CD4-positive, CD25-positive, alpha-beta regulatory T cell (primary cell): ENCODE measurements at regions not wholly inside any gene's neighbourhood (a gene's known extent, or its start where the extent isn't known, plus 50 kb on each side); places are given as distances from the start of the nearest gene placed in this dataset.

Source experiments
- ATAC-seq, 2 donors: fragments of 150-1000 bp; cut with Tn5 transposase; one replicate each; pipeline ENCODE4 v1.10.0; 2021; ENCODE audit warnings: low read depth in 2 of 2, moderate number of reproducible peaks in 2 of 2, moderate library complexity in 1 of 2
- DNase-seq, 3 donors: peaks; one replicate each; pipeline versions ENCODE4 v3.0.0 to v3.0.0-alpha.2; 2012 to 2022; ENCODE audit warnings: mixed read lengths in 1 of 3
- H3K27ac ChIP-seq: one replicate; pipeline ENCODE4 v1.7.0; 2013; ENCODE audit warnings: mild to moderate bottlenecking, low read length; ENCODE audit not compliant: insufficient read depth, poor library complexity, severe bottlenecking
- H3K27me3 ChIP-seq: one replicate; pipeline ENCODE4 v1.7.0; 2013; ENCODE audit warnings: low read length; ENCODE audit not compliant: control insufficient read depth, insufficient read depth
- H3K36me3 ChIP-seq: one replicate; pipeline ENCODE4 v1.7.0; 2013; ENCODE audit warnings: mild to moderate bottlenecking, low read length, moderate library complexity; ENCODE audit not compliant: control insufficient read depth, insufficient read depth
- H3K4me1 ChIP-seq: 2 replicates; pipeline ENCODE4 v1.7.0; 2013; ENCODE audit warnings: mild to moderate bottlenecking, low read length; ENCODE audit not compliant: insufficient read depth, control insufficient read depth, poor library complexity, severe bottlenecking
- H3K4me3 ChIP-seq: one replicate; pipeline ENCODE4 v1.7.0; 2013; ENCODE audit warnings: low read depth, mild to moderate bottlenecking, low read length, moderate library complexity
- H3K9me3 ChIP-seq, 2 experiments: 1 replicate in 1 of 2; 2 replicates in 1 of 2; pipeline ENCODE4 v1.7.0; 2013; ENCODE audit warnings: low read length in 2 of 2, mild to moderate bottlenecking in 1 of 2, moderate library complexity in 1 of 2; ENCODE audit not compliant: control insufficient read depth in 2 of 2
- H3K27ac Mint-ChIP-seq, 3 donors: one replicate each; pipeline ENCODE4 v1.8.0; 2020 to 2022; ENCODE audit warnings: mild to moderate bottlenecking in 3 of 3, mixed read lengths in 3 of 3, moderate library complexity in 2 of 3
- H3K27me3 Mint-ChIP-seq: one replicate; pipeline ENCODE4 v1.8.0; 2022; ENCODE audit warnings: mild to moderate bottlenecking, mixed read lengths
- H3K36me3 Mint-ChIP-seq: one replicate; pipeline ENCODE4 v1.8.0; 2020; ENCODE audit warnings: mixed read lengths
- H3K4me1 Mint-ChIP-seq, 4 donors: one replicate each; pipeline ENCODE4 v1.8.0; 2020 to 2022; ENCODE audit warnings: mixed read lengths in 4 of 4, mild to moderate bottlenecking in 1 of 4
- H3K4me3 Mint-ChIP-seq, 4 donors: one replicate each; pipeline ENCODE4 v1.8.0; 2020 to 2022; ENCODE audit warnings: mild to moderate bottlenecking in 4 of 4, mixed read lengths in 4 of 4, moderate library complexity in 3 of 4
- H3K9me3 Mint-ChIP-seq, 7 donors: one replicate each; pipeline ENCODE4 v1.8.0; 2020 to 2022; ENCODE audit warnings: mixed read lengths in 7 of 7, mild to moderate bottlenecking in 3 of 7, moderate library complexity in 2 of 7

- Mint-ChIP-seq H3K9me3 (peaks cover 0 to 3% (median 0%) of the 10 kb centered on the region in 7 donors), H3K4me1 (peaks cover 0 to 4% (median 4%) of the 10 kb centered on the region in 4 donors), H3K27ac (no peak overlapping the region), H3K4me3 (no peak overlapping the region), H3K36me3 (no peaks in the 10 kb centered on the region), H3K27me3 (peaks cover 22% of the 10 kb centered on the region)
- Histone ChIP-seq H3K4me3 (no peak overlapping the region), H3K36me3 (no peaks in the 10 kb centered on the region), H3K27me3 (peaks cover 4% of the 10 kb centered on the region), H3K9me3 (no peaks in the 10 kb centered on the region), H3K27ac (no peak overlapping the region), H3K4me1 (peaks cover 4% of the 10 kb centered on the region)
- ATAC-seq (no peak), DNase-seq (no peak)
These were observed 167.0 kb downstream of the MRM1 start for GRCh38 chr17:36768394-36768793.

DNA sequence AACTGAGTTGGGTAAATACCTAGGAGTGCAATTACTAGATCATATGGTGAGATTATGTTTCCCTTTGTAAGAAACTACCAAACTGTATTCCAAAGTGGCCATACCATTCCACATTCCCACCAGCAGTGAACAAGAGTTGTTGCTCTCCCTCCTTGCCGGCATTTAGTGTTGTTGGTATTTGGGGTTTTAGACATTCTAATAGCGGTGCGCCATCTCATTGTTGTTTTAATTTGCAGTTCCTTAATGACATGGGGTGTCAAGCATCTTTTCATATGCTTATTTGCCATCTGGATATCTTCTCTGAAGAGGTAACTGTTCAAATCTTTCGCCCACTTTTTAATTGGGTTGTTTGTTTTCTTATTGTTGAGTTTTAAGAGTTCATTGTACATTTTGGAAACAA lies 164.2 kb upstream of the LHX1 start:
- no peak overlapping the region for H3K4me3 ChIP-seq
- no peaks in the 10 kb centered on the region for H3K9me3 ChIP-seq
- H3K36me3 ChIP-seq: no peaks in the 10 kb centered on the region
- Mint-ChIP-seq H3K27me3 (peaks cover 26% of the 10 kb centered on the region), H3K27ac (no peak overlapping the region), H3K4me3 (no peak overlapping the region), H3K9me3 (peaks cover 0 to 2% (median 0%) of the 10 kb centered on the region in 7 donors), H3K36me3 (no peaks in the 10 kb centered on the region), H3K4me1 (no peaks in the 10 kb centered on the region)
- peaks cover 8% of the 10 kb centered on the region for H3K27me3 ChIP-seq
- no peak for ATAC-seq
- DNase-seq: no peak
- no peak overlapping the region for H3K27ac ChIP-seq
- H3K4me1 ChIP-seq: no peaks in the 10 kb centered on the region

DNA sequence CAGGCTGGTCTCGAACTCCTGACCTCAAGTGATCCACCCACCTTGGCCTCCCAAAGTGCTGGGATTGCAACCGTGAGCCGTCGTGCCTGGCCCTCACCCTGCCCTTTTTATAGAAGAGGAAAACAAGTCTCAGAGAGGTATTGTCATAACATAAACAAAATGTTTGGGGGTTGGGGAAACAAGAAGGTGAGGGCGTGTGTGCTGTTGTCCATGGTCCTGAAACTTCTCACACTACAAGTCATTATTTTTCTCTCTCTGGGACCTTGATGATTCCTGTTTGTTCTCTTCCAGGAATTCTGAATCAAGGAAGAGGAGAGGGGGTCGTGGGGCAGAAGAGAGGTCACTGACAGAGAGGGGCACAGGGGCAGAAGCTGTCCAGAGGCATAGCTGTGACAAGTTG lies 160.2 kb upstream of the LHX1 start:
- peaks cover 21% of the 10 kb centered on the region for H3K27me3 Mint-ChIP-seq

GRCh38 chr17:36778448-36778847 lies 158.8 kb upstream of the LHX1 start:
- Mint-ChIP-seq H3K4me3 (no peak overlapping the region), H3K36me3 (no peaks in the 10 kb centered on the region), H3K4me1 (no peaks in the 10 kb centered on the region), H3K27me3 (peaks cover 13% of the 10 kb centered on the region), H3K27ac (no peak overlapping the region), H3K9me3 (peaks cover 0 to 6% (median 0%) of the 10 kb centered on the region in 7 donors)
- Histone ChIP-seq H3K9me3 (no peaks in the 10 kb centered on the region), H3K27ac (no peak overlapping the region), H3K36me3 (no peaks in the 10 kb centered on the region), H3K4me1 (no peaks in the 10 kb centered on the region), H3K27me3 (peaks cover 4% of the 10 kb centered on the region), H3K4me3 (no peak overlapping the region)
- ATAC-seq (no peak), DNase-seq (no peak)

More for the DNA sequence above, 160.2 kb upstream of the LHX1 start:
- DNase-seq: no peak
- Histone ChIP-seq H3K4me3 (no peak overlapping the region), H3K27me3 (peaks cover 6% of the 10 kb centered on the region), H3K36me3 (no peaks in the 10 kb centered on the region), H3K9me3 (no peaks in the 10 kb centered on the region), H3K4me1 (no peaks in the 10 kb centered on the region), H3K27ac (no peak overlapping the region)
- ATAC-seq: no peak
- Mint-ChIP-seq H3K27ac (no peak overlapping the region), H3K4me3 (no peak overlapping the region), H3K36me3 (no peaks in the 10 kb centered on the region), H3K9me3 (peaks cover 0 to 6% (median 0%) of the 10 kb centered on the region in 7 donors), H3K4me1 (no peaks in the 10 kb centered on the region)

DNA sequence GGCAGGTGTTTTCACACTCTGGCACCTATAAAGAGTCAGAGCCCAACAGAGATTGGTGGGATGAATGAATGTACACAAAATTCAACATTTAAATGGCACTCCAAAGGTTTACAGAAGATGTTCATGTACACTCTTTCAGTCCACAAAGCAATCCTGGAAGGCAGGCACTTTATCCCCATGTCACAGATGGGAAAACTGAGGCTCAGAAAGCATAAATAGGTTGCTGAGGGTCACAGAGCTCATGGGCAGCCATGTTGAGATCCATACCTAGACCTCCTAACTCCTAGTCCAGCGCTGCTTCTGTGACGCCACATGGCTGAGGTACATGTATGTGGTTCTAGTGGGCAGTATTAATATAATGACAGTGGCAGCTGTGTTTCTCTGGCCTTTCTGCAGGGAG lies 157.7 kb upstream of the LHX1 start:
- H3K27me3 ChIP-seq: no peaks in the 10 kb centered on the region
- H3K27me3 Mint-ChIP-seq: peaks cover 5% of the 10 kb centered on the region

DNA sequence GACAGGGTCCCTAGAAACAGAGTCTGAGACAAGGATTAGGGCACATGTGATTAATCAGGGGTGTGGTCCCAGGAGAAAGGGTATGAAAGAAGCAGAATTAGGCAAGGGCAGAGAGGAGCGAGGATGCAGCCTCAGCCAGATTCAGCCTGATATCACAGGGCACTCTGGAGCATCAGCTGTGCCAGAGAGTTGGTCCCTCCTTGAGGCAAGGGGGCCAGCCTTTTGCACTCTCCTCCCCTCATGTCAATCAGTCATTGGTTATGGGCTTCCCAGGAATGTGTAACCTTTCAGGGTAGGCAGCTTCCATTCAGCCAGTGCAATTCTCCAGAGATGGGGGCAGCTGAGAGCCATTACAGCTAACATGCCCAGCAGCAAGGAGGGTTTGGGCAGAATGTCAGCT lies 152.6 kb upstream of the LHX1 start:
- no peaks in the 10 kb centered on the region for H3K4me1 ChIP-seq
- H3K27me3 ChIP-seq: no peaks in the 10 kb centered on the region
- no peak overlapping the region for H3K4me3 ChIP-seq
- H3K9me3 Mint-ChIP-seq: peaks cover 0 to 4% (median 0%) of the 10 kb centered on the region in 7 donors
- peaks cover 11% of the 10 kb centered on the region for H3K27me3 Mint-ChIP-seq
- H3K36me3 ChIP-seq: no peaks in the 10 kb centered on the region
- H3K9me3 ChIP-seq: no peaks in the 10 kb centered on the region
- H3K4me3 Mint-ChIP-seq: no peak overlapping the region
- no peaks in the 10 kb centered on the region for H3K36me3 Mint-ChIP-seq
- no peak overlapping the region for H3K27ac Mint-ChIP-seq
- DNase-seq: no peak
- no peak for ATAC-seq
- no peak overlapping the region for H3K27ac ChIP-seq
- H3K4me1 Mint-ChIP-seq: no peaks in the 10 kb centered on the region

More for the DNA sequence above, 157.7 kb upstream of the LHX1 start:
- Mint-ChIP-seq H3K9me3 (peaks cover 0 to 6% (median 0%) of the 10 kb centered on the region in 7 donors), H3K36me3 (no peaks in the 10 kb centered on the region), H3K4me1 (no peaks in the 10 kb centered on the region), H3K27ac (no peak overlapping the region), H3K4me3 (no peak overlapping the region)
- Histone ChIP-seq H3K27ac (no peak overlapping the region), H3K4me1 (no peaks in the 10 kb centered on the region), H3K36me3 (no peaks in the 10 kb centered on the region), H3K4me3 (no peak overlapping the region), H3K9me3 (no peaks in the 10 kb centered on the region)
- ATAC-seq (no peak), DNase-seq (no peak)

DNA sequence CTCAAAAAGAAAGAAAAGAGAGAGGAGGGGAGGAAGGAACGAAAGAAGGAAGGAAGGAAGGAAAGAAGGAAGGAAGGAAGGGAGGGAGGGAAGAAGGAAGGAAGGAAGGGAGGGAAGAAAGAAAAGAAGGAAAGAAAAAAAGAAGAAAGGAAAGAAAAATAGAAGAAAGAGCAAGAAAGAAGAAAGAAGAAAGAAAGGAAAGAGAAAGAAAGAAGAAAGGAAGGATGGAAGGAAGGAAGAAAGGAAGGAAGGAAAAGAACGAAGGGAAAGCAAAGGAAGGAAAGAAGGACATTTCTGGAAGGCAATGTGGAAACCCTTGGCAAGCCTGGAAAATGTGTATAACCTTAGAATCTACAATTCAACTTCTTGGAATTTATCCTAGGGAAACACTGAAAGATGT lies 150.4 kb upstream of the LHX1 start:
- H3K4me3 Mint-ChIP-seq: no peak overlapping the region
- H3K27ac Mint-ChIP-seq: no peak overlapping the region
- no peaks in the 10 kb centered on the region for H3K36me3 Mint-ChIP-seq
- no peak for ATAC-seq
- Histone ChIP-seq H3K27me3 (peaks cover 6% of the 10 kb centered on the region), H3K9me3 (no peaks in the 10 kb centered on the region), H3K4me3 (no peak overlapping the region), H3K4me1 (no peaks in the 10 kb centered on the region), H3K36me3 (no peaks in the 10 kb centered on the region), H3K27ac (no peak overlapping the region)
- DNase-seq: no peak
- peaks cover 0 to 1% (median 0%) of the 10 kb centered on the region in 7 donors for H3K9me3 Mint-ChIP-seq
- H3K4me1 Mint-ChIP-seq: peaks cover 0 to 2% (median 0%) of the 10 kb centered on the region in 4 donors
- peaks cover 9% of the 10 kb centered on the region for H3K27me3 Mint-ChIP-seq

DNA sequence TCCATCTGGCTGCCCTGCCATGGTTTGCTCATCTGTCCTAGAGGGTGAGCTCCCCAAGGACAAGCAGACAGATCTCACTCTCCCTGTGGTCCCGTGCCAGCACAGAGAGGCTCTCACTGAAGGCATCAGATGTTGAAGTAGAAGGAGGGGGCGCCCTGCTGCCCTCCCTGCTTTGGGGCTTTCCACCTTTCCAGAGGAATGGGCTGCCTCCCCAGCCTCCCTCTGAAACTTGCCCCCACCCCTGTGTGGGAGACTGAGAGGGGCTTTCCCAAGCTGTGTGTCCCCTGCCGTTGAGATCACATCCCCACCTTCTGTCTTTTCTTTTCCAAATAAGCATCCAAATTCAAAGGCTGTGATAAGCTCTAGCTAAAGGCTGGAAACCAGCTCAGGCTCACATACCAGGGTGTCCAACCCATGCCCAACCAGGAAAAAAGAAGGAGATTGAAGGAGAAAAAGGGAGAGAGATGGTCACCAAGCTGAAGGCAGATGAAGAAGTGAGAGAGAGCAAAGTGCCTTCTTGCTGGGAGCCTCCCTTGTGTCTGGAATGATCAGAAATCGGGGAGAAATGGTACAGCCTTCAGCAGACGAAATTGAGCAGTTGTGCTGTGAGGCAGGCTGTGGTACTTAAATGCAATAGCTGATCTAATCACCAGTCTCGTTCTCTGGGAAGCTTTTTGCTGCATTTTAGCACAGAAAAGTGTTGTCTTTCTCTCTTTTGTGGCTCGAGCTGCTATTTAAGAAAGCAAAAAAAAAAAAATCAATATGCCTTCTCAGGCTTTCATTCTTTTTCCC lies 145.9 kb upstream of the LHX1 start:
- peaks cover 0 to 2% (median 0%) of the 10 kb centered on the region in 4 donors for H3K4me1 Mint-ChIP-seq
- DNase-seq: no peak
- Histone ChIP-seq H3K4me3 (no peak overlapping the region), H3K4me1 (no peaks in the 10 kb centered on the region), H3K36me3 (no peaks in the 10 kb centered on the region), H3K27me3 (peaks cover 6% of the 10 kb centered on the region), H3K27ac (no peak overlapping the region), H3K9me3 (no peaks in the 10 kb centered on the region)
- peaks cover 0 to 3% (median 0%) of the 10 kb centered on the region in 7 donors for H3K9me3 Mint-ChIP-seq
- H3K36me3 Mint-ChIP-seq: peaks cover 4% of the 10 kb centered on the region
- H3K4me3 Mint-ChIP-seq: no peak overlapping the region
- H3K27me3 Mint-ChIP-seq: peaks cover 28% of the 10 kb centered on the region
- H3K27ac Mint-ChIP-seq: peak overlapping the region in 1 of 3 donors; percentile 63
- no peak for ATAC-seq
